ENCODE measurements at regions not wholly inside any gene's neighbourhood (a gene's known extent, or its start where the extent isn't known, plus 50 kb on each side); places are given as distances from the start of the nearest gene placed in this dataset.

GRCh38 chr20:52864916-52865605 is 107.1 kb upstream of the TSHZ2 start:
- DNase-seq (ENCODE audit: extremely low read depth, low read depth, low spot score) = no peak

- DNase-seq (ENCODE audit: extremely low read depth, low read depth, low spot score) = no peak
Measured at GRCh38 chr20:52859156-52859876, 112.8 kb upstream of the TSHZ2 start.

DNA sequence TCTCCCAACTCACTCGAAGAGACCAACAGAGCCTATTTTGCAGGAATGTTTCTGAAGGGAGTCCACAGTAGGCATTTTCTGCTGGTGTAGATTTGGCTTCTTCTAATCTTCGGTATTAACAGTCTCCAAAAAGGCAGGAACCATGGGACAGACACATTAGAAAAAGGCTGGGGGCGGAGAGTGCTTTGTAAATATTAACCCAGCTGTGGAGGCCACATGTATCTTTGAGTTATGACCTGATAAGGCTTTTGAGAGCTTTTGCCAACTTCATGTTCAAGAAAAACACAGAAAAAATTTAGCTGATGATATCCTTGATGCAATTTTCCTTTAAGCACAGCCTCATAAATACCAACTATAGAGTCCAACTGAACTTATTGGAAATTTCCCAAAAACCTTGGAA is 119.4 kb upstream of the TSHZ2 start:
- no peak for DNase-seq (ENCODE audit: extremely low read depth, low read depth, low spot score)

DNA sequence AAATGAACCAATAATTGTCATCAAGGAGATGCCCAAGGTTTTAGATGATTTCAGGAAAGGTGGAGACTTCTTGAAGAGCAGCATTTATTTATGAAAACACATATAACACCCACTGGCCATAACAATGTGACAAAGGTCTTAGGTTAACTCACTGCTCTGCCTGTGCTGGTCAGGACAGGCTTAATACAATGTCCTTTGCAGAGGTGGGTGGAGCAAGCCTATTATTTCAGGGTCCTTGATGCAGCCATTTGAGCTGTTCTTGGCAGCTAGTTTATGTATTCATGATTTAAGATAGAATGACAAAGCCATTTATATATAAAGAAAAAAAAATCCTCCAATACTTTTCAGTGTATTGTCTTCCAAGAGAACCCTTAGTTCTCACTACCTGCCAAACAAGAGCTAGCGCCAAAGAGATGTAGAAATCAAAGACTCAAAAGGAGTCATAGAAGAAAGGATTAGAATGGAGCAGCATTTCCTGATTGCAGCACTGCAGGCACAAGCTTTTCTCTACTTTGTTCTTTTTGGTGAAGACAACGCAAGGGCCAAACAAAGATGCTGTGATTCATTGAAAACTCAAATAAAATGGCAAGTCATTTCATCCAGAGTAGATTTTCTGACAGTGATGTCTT is 124.3 kb upstream of the TSHZ2 start:
- DNase-seq (ENCODE audit: extremely low read depth, low read depth, low spot score) = no peak

- no peak for DNase-seq (ENCODE audit: extremely low read depth, low read depth, low spot score)
Measured at GRCh38 chr20:52847029-52847660, 125.0 kb upstream of the TSHZ2 start.

GRCh38 chr20:52845044-52845443 is 127.1 kb upstream of the TSHZ2 start:
- DNase-seq (ENCODE audit: extremely low read depth, low read depth, low spot score) = no peak

GRCh38 chr20:52843425-52843824 is 128.7 kb upstream of the TSHZ2 start:
- DNase-seq (ENCODE audit: extremely low read depth, low read depth, low spot score) = no peak

GRCh38 chr20:52841003-52841402 is 131.2 kb upstream of the TSHZ2 start:
- DNase-seq (ENCODE audit: extremely low read depth, low read depth, low spot score) = no peak

GRCh38 chr20:52840041-52840440 is 132.1 kb upstream of the TSHZ2 start:
- no peak for DNase-seq (ENCODE audit: extremely low read depth, low read depth, low spot score)

DNA sequence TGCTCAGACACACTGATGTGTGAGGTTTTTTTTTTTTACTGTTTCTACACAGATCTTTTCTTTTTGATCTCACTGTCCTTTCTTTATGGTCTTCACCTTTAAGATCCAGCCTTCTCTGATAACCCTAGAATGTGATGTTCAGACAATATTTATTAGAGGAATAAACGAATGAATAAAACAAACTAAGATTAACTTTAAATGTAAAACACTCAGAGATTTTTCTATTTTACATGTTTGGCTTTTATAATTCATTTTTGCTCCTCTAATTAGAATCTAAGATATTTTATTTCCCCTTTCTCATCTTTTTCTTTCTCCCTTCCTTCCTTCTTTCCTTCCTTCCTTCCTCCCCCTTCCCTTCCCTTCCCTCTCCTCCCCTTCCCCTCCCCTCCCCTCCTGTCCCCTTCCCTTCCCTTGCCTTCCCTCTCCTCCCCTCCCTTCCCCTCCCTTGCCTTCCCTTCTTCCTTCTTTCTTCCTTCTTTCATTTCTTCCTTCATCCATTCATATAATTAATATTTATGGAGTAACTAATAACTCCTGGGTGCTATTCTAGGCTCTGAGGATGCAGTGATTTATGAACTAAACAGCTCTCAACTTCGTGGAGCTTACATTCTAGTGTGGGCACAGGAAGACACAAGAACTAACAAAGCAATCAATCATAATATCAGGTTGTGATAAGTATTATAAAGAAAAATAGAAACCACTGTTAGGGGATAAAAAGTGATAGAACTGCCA is 133.5 kb upstream of the TSHZ2 start:
- DNase-seq (ENCODE audit: extremely low read depth, low read depth, low spot score) = no peak

GRCh38 chr20:52837378-52837777 is 134.8 kb upstream of the TSHZ2 start:
- DNase-seq (ENCODE audit: extremely low read depth, low read depth, low spot score) = no peak

GRCh38 chr20:52833901-52834300 is 138.3 kb upstream of the TSHZ2 start:
- DNase-seq (ENCODE audit: extremely low read depth, low read depth, low spot score) = no peak

DNA sequence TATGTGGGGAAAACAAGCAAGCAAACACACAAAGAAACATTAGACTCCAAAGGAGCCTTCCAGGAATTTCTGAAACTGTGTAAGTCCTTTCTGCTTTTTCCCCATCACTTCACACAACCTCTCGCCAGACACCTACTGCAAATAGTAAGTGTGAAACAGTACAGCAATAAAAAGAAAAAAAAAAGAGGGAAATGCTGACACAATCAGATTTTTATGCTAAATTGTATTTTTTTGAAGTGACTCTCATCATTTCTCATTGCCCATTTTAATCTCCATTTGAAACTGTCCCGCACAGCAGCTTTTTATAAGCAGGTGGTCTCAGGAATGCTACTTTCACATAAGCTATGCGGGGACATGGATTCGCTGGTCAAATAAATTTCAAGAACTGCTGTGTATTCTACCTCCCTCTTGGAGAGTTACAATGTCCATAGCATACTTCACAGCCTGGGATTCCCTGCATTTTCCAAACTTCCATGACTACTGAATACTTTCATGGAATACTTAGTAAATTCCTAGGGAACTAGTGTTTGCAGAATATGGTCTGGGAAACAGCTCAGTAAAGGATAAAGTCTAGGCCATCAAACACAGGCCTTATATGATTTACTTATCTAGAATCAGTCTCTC is 139.9 kb upstream of the TSHZ2 start:
- DNase-seq (ENCODE audit: extremely low read depth, low read depth, low spot score) = no peak

- DNase-seq (ENCODE audit: extremely low read depth, low read depth, low spot score) = no peak
Measured at GRCh38 chr20:52830598-52830997, 141.6 kb upstream of the TSHZ2 start.

GRCh38 chr20:52829111-52829510 is 143.0 kb upstream of the TSHZ2 start:
- DNase-seq (ENCODE audit: extremely low read depth, low read depth, low spot score) = no peak

DNA sequence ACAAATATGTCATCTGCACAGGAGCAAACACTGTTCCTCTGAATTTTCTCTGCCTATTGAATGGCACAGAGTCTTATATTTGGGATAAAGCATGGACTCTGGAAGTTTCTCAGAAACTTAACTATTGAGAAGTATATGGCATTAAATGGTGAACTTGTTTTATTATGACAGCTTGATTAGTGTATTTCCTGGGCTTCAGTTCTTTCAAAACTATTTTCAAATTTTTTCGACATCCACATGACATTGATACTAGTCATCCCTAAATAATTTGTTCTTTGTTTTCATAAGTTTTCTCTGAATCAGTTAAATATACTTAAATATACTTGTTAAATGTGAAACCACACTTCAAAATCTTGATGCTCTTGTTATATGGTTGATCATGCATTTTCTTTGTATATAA is 144.0 kb upstream of the TSHZ2 start:
- DNase-seq (ENCODE audit: extremely low read depth, low read depth, low spot score) = no peak

GRCh38 chr20:52826722-52827121 is 145.4 kb upstream of the TSHZ2 start:
- no peak for DNase-seq (ENCODE audit: extremely low read depth, low read depth, low spot score)

DNA sequence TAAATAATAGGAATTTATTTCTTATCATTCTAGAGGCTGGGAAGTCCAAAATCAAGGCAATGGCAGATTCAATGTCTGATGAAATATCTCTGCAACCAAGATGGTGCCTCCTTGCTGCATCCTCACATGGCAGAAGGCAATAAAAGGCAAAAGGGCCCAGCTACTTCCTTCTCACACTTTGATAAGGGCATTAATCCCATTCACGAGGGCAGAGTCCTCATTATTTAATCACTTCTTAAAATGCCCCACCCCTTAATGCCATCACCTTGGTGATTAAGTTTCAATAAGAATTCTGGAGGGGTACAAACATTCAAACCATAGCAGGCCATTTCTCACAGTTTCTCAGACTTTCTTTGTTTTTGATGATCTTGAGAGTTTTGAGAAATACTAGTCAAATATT is 145.8 kb upstream of the TSHZ2 start:
- DNase-seq (ENCODE audit: extremely low read depth, low read depth, low spot score) = no peak

GRCh38 chr20:52824494-52825216 is 147.5 kb upstream of the TSHZ2 start:
- no peak for DNase-seq (ENCODE audit: extremely low read depth, low read depth, low spot score)

DNA sequence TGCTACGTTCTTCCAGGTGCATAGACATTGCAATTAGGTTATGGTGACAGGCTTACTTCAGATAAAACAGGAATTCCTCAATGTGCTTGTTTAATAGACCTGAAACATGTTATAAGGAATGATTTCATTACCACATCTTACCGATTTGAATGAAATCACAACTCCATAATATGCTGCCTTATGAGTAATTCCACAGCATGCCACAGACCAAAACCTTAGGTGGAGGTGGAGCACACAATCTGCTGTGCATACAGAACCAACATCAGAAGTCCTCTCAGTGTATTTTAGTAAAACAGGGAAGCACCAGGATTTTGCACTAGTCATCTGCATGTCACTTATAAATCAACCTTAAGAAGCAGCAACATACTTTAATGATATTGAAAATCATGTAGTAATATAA is 148.9 kb upstream of the TSHZ2 start:
- no peak for DNase-seq (ENCODE audit: extremely low read depth, low read depth, low spot score)

Measured in glomerular endothelial cell (primary cell).